ENCODE measurements at regions not wholly inside any gene's neighbourhood (a gene's known extent, or its start where the extent isn't known, plus 50 kb on each side); places are given as distances from the start of the nearest gene placed in this dataset.

GRCh38 chr22:23395530-23396361, 184.3 kb downstream of the IGLL1 start:
- TF ChIP-seq MXI1 (IDR thresholded peaks at IDR 0.05; ENCODE audit: borderline replicate concordance, low read depth, low read length) = no peak
- TF ChIP-seq CTCF (conservative IDR thresholded peaks at IDR 0.05; ENCODE audit: low read depth, low read length) = no peak
- TF ChIP-seq SMC3 (IDR thresholded peaks at IDR 0.05; ENCODE audit: low read depth, low read length) = no peak
- no peak for TF ChIP-seq ELK1 (IDR thresholded peaks at IDR 0.05; ENCODE audit: borderline replicate concordance, low read depth, low read length)
- TF ChIP-seq FOS (IDR thresholded peaks at IDR 0.05; ENCODE audit: low read depth, low read length) = no peak
- TF ChIP-seq RAD21 (IDR thresholded peaks at IDR 0.05; ENCODE audit: low read length) = no peak
- TF ChIP-seq MAZ (IDR thresholded peaks at IDR 0.05; ENCODE audit: borderline replicate concordance, low read depth, low read length) = no peak
- TF ChIP-seq USF2 (IDR thresholded peaks at IDR 0.05; ENCODE audit: low read depth, low read length) = no peak
- no peak for TF ChIP-seq POLR2A (IDR thresholded peaks at IDR 0.05; ENCODE audit: low read depth, low read length)
- TF ChIP-seq BHLHE40 (IDR thresholded peaks at IDR 0.05; ENCODE audit: low read depth, low read length) = no peak
- no peak for TF ChIP-seq RFX5 (IDR thresholded peaks at IDR 0.05; ENCODE audit: low read depth, low read length)

All from IMR-90 (cell line).